CD14-positive monocyte (primary cell): ENCODE measurements at regions not wholly inside any gene's neighbourhood (a gene's known extent, or its start where the extent isn't known, plus 50 kb on each side); places are given as distances from the start of the nearest gene placed in this dataset.

Source experiments
- DNase-seq, 3 donors: peaks; one replicate each; pipeline ENCODE4 v3.0.0-alpha.2; 2011 to 2022
- H2AFZ ChIP-seq: 2 replicates; pipeline ENCODE4 v1.6.0; 2012; ENCODE audit warnings: mild to moderate bottlenecking, low read depth, low read length, inconsistent platforms; ENCODE audit not compliant: insufficient read depth, poor library complexity, severe bottlenecking
- H3K27ac ChIP-seq, 2 donors: 1 replicate in 1 of 2; 2 replicates in 1 of 2; pipeline ENCODE4 v1.5.1; 2012 to 2013; ENCODE audit warnings: low read length in 2 of 2, control low read depth in 1 of 2, inconsistent platforms in 1 of 2, low read depth in 1 of 2, mild to moderate bottlenecking in 1 of 2
- H3K27me3 ChIP-seq, 2 donors: one replicate each; pipeline versions ENCODE4 v1.6.0 to v1.6.1; 2011 to 2013; ENCODE audit warnings: low read length in 2 of 2; ENCODE audit not compliant: control insufficient read depth in 2 of 2, insufficient read depth in 2 of 2
- H3K36me3 ChIP-seq, 2 donors: replicated peaks in 1 of 2; 1 replicate in 1 of 2; 2 replicates in 1 of 2; pipeline versions ENCODE4 v1.5.1 to v1.6.1; 2012 to 2013; ENCODE audit warnings: low read length in 2 of 2, control low read depth in 1 of 2, inconsistent platforms in 1 of 2, mild to moderate bottlenecking in 1 of 2; ENCODE audit not compliant: insufficient read depth in 2 of 2, control insufficient read depth in 1 of 2
- H3K4me1 ChIP-seq, 2 donors: 1 replicate in 1 of 2; 2 replicates in 1 of 2; pipeline versions ENCODE4 v1.5.1 to v1.6.1; 2012 to 2013; ENCODE audit warnings: low read length in 2 of 2, control low read depth in 1 of 2, inconsistent platforms in 1 of 2, mild to moderate bottlenecking in 1 of 2, moderate library complexity in 1 of 2; ENCODE audit not compliant: insufficient read depth in 2 of 2, control insufficient read depth in 1 of 2
- H3K4me2 ChIP-seq: replicated peaks from 2 replicates; pipeline ENCODE3; 2012; ENCODE audit warnings: low read length, moderate library complexity, mild to moderate bottlenecking; ENCODE audit not compliant: poor library complexity, severe bottlenecking; ENCODE audit errors: extremely low read depth
- H3K4me3 ChIP-seq, 3 experiments: fragments of 200-600 bp in 1 of 3; sonication (generic) in 1 of 3; replicated peaks in 1 of 3; 1 replicate in 2 of 3; 2 replicates in 1 of 3; pipeline ENCODE4 v1.5.1; 2011 to 2013; ENCODE audit warnings: low read length in 3 of 3, mild to moderate bottlenecking in 3 of 3, control low read depth in 2 of 3, low read depth in 2 of 3, inconsistent platforms in 1 of 3, moderate library complexity in 1 of 3
- H3K79me2 ChIP-seq: 2 replicates; pipeline ENCODE4 v1.6.0; 2012; ENCODE audit warnings: mild to moderate bottlenecking, control low read depth, inconsistent platforms, low read length, moderate library complexity; ENCODE audit not compliant: insufficient read depth
- H3K9ac ChIP-seq: 2 replicates; pipeline ENCODE4 v1.6.0; 2017; ENCODE audit warnings: low read length, mild to moderate bottlenecking; ENCODE audit not compliant: insufficient read depth, poor library complexity, severe bottlenecking
- H3K9me3 ChIP-seq, 2 donors: replicated peaks in 1 of 2; 1 replicate in 1 of 2; 2 replicates in 1 of 2; pipeline versions ENCODE4 v1.5.1 to v1.6.1; 2012 to 2013; ENCODE audit warnings: low read length in 2 of 2, control low read depth in 1 of 2; ENCODE audit not compliant: control insufficient read depth in 1 of 2, insufficient read depth in 1 of 2
- H4K20me1 ChIP-seq: 2 replicates; pipeline ENCODE4 v1.6.0; 2012; ENCODE audit warnings: mild to moderate bottlenecking, low read length, control low read depth, moderate library complexity; ENCODE audit not compliant: insufficient read depth
- H3K27ac Mint-ChIP-seq, 7 donors: one replicate each; pipeline ENCODE4 v1.8.0; 2020; ENCODE audit warnings: mild to moderate bottlenecking in 7 of 7, mixed read lengths in 7 of 7, moderate library complexity in 6 of 7, inconsistent platforms in 2 of 7
- H3K27me3 Mint-ChIP-seq, 3 donors: one replicate each; pipeline ENCODE4 v1.8.0; 2021 to 2022; ENCODE audit warnings: low read depth in 3 of 3, mild to moderate bottlenecking in 3 of 3, mixed read lengths in 3 of 3, moderate library complexity in 3 of 3, inconsistent platforms in 1 of 3
- H3K36me3 Mint-ChIP-seq, 2 donors: one replicate each; pipeline ENCODE4 v1.8.0; 2020; ENCODE audit warnings: mixed read lengths in 2 of 2, inconsistent platforms in 1 of 2, mild to moderate bottlenecking in 1 of 2
- H3K4me1 Mint-ChIP-seq: one replicate; pipeline ENCODE4 v1.8.0; 2020; ENCODE audit warnings: mild to moderate bottlenecking, mixed read lengths
- H3K4me3 Mint-ChIP-seq, 2 donors: one replicate each; pipeline ENCODE4 v1.8.0; 2020; ENCODE audit warnings: mild to moderate bottlenecking in 2 of 2, mixed read lengths in 2 of 2, moderate library complexity in 1 of 2
- H3K9me3 Mint-ChIP-seq, 7 donors: one replicate each; pipeline ENCODE4 v1.8.0; 2020 to 2022; ENCODE audit warnings: mixed read lengths in 7 of 7, mild to moderate bottlenecking in 6 of 7, moderate library complexity in 6 of 7, inconsistent platforms in 2 of 7
- WGBS: methylation state at CpG from one replicate; pipeline ENCODE4 v1.1.5; 2013; ENCODE audit warnings: missing lambda C conversion rate; ENCODE audit not compliant: insufficient coverage; 5-methylcytosine and 5-hydroxymethylcytosine counted together
- intact Hi-C, 2 donors: fragments of 100-400 bp; cut with micrococcal nuclease; formaldehyde crosslinking; loops; one replicate each; pipeline versions ENCODE4 v1.15.0 to v1.15.1; 2023
- TF ChIP-seq, protein P1 (sequence below): fragments of 200-600 bp; IDR thresholded peaks from one replicate; pipeline ENCODE4 v1.8.0; 2022; ENCODE audit warnings: antibody characterized with exemption, mild to moderate bottlenecking

DNA sequence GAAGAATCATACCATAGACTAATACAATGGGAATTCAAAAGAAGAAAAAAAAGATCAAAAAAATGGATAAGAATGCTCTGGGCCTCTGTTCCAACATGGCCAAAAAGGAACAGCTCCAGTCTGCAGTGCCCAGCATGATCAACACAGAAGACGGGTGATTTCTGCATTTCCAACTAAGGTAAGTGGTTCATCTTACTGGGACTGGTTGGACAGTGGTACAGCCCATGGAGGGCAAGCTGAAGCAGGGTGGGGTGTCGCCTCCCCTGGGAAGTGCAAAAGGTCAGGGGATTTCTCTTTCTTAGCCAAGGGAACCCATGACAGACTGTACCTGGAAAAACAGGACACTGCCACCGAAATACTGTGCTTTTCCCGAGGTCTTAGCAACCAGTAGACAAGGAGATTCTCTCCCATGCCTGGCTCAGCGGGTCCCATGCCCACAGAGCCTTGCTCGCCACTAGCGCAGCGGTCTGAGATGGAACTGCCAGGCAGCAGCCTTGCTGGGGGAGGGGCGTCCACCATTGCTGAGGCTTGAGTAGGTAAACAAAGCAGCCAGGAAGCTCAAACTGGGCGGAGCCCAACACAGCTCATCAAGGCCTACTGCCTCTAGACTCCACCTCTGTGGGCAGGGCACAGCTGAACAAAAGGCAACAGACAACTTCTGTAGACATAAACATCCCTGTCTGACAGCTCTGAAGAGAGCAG lies 428.4 kb downstream of the MN1 start:
- Histone ChIP-seq H3K4me2 (no peak overlapping the region), H3K4me1 (no peaks in the 10 kb centered on the region), H3K4me3 (no peak overlapping the region), H2AFZ (no peak overlapping the region), H3K9ac (no peak overlapping the region), H3K27ac (no peak overlapping the region), H3K79me2 (no peaks in the 10 kb centered on the region), H3K27me3 (no peaks in the 10 kb centered on the region), H3K9me3 (peaks cover 25 to 27% of the 10 kb centered on the region in 2 donors), H4K20me1 (no peaks in the 10 kb centered on the region), H3K36me3 (no peaks in the 10 kb centered on the region)
- Mint-ChIP-seq H3K4me3 (no peak overlapping the region), H3K4me1 (peaks cover 2% of the 10 kb centered on the region), H3K27me3 (peaks cover 0 to 4% (median 4%) of the 10 kb centered on the region in 3 donors), H3K9me3 (peaks cover 13 to 46% (median 35%) of the 10 kb centered on the region in 7 donors), H3K27ac (no peak overlapping the region), H3K36me3 (no peaks in the 10 kb centered on the region)
- intact Hi-C loops = no loop called here
- WGBS = 90% methylated on average over 10 of the region's 10 CpGs
- no peak for DNase-seq
- TF ChIP-seq, protein P1, sequence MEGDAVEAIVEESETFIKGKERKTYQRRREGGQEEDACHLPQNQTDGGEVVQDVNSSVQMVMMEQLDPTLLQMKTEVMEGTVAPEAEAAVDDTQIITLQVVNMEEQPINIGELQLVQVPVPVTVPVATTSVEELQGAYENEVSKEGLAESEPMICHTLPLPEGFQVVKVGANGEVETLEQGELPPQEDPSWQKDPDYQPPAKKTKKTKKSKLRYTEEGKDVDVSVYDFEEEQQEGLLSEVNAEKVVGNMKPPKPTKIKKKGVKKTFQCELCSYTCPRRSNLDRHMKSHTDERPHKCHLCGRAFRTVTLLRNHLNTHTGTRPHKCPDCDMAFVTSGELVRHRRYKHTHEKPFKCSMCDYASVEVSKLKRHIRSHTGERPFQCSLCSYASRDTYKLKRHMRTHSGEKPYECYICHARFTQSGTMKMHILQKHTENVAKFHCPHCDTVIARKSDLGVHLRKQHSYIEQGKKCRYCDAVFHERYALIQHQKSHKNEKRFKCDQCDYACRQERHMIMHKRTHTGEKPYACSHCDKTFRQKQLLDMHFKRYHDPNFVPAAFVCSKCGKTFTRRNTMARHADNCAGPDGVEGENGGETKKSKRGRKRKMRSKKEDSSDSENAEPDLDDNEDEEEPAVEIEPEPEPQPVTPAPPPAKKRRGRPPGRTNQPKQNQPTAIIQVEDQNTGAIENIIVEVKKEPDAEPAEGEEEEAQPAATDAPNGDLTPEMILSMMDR = no peak

DNA sequence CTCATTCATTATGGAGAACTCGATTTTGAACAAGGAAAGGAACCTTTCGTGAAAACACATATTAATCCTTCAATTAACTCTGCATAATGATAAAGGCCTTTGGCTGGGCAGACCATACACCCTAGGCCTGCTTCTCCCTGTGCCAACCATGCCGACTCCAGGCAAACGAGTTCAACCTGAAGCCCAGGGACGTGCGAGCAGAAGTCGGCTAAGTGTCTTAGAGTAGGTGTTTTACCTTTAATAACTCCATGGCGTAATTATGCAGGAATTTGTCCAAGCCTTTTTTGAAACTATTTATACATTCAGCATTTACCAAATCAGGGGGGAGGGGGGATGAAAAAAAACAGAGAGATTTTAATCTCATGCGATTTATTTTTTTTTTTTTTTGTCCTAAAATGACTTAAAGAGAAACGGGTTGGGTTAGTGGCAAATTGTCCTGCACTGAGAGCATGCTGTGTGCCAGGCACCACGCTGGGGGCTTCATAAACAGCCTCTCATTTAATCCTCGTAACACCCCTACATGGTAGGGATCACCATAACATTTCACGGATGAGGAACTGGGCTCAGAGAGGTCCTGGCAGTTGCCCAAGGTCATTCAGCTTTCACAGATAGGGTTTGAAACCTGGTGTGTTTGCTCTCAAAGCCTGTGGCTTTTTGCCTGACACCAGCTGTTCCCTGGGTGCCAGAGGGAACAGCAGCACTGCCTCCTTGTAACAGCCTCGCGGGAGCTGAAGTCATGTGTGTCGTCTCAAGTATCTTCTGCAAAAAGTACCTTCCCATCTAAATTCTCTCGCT lies 423.9 kb downstream of the MN1 start:
- no peak for DNase-seq
- Histone ChIP-seq H3K4me3 (no peak overlapping the region), H3K27ac (no peak overlapping the region), H3K4me1 (no peaks in the 10 kb centered on the region), H3K27me3 (no peaks in the 10 kb centered on the region), H3K79me2 (no peaks in the 10 kb centered on the region), H3K4me2 (no peak overlapping the region), H2AFZ (no peak overlapping the region), H3K36me3 (no peaks in the 10 kb centered on the region), H4K20me1 (no peaks in the 10 kb centered on the region), H3K9ac (no peak overlapping the region), H3K9me3 (peaks cover 0 to 2% of the 10 kb centered on the region in 2 donors)
- TF ChIP-seq, protein P1 = no peak
- WGBS = 69% methylated on average over 2 of the region's 17 CpGs
- no peak overlapping the region for H3K27ac Mint-ChIP-seq
- H3K9me3 Mint-ChIP-seq = peaks cover 0 to 12% (median 8%) of the 10 kb centered on the region in 7 donors
- H3K27me3 Mint-ChIP-seq = peaks cover 0 to 3% (median 0%) of the 10 kb centered on the region in 3 donors
- no peaks in the 10 kb centered on the region for H3K36me3 Mint-ChIP-seq
- intact Hi-C loops = no loop called here
- no peaks in the 10 kb centered on the region for H3K4me1 Mint-ChIP-seq
- H3K4me3 Mint-ChIP-seq = no peak overlapping the region
